HG03460 (cell line): ENCODE measurements at regions not wholly inside any gene's neighbourhood (a gene's known extent, or its start where the extent isn't known, plus 50 kb on each side); places are given as distances from the start of the nearest gene placed in this dataset.

Experiments
- ATAC-seq: cut with Tn5 transposase; IDR thresholded peaks from one replicate; pipeline ENCODE4 v1.9.1; 2021; ENCODE audit not compliant: unreplicated experiment

GRCh38 chr3:21142949-21143348, 608.1 kb downstream of the ZNF385D start:
- ATAC-seq: no peak

GRCh38 chr3:21142031-21142430, 609.0 kb downstream of the ZNF385D start:
- no peak for ATAC-seq

- ATAC-seq: no peak
Measured at GRCh38 chr3:21140785-21141184, 610.2 kb downstream of the ZNF385D start.

GRCh38 chr3:21138085-21138484, 612.9 kb downstream of the ZNF385D start:
- ATAC-seq: no peak

- no peak for ATAC-seq
Measured at GRCh38 chr3:21132896-21133295, 618.1 kb downstream of the ZNF385D start.

GRCh38 chr3:21120826-21121225, 630.2 kb downstream of the ZNF385D start:
- ATAC-seq: no peak

GRCh38 chr3:21117370-21117769, 633.6 kb downstream of the ZNF385D start:
- ATAC-seq: no peak

GRCh38 chr3:21109056-21109455, 642.0 kb downstream of the ZNF385D start:
- ATAC-seq: no peak

- no peak for ATAC-seq
Measured at GRCh38 chr3:21105784-21106183, 645.2 kb downstream of the ZNF385D start.

- ATAC-seq: no peak
Measured at GRCh38 chr3:21100656-21101359, 650.2 kb downstream of the ZNF385D start.

- no peak for ATAC-seq
Measured at GRCh38 chr3:21094686-21095085, 656.3 kb downstream of the ZNF385D start.

- ATAC-seq: no peak
Measured at GRCh38 chr3:21073561-21073960, 677.4 kb downstream of the ZNF385D start.

- no peak for ATAC-seq
Measured at GRCh38 chr3:21067031-21067813, 683.8 kb downstream of the ZNF385D start.

GRCh38 chr3:21062831-21063294, 688.1 kb downstream of the ZNF385D start:
- ATAC-seq: no peak

- ATAC-seq: no peak
Measured at GRCh38 chr3:21059404-21059803, 691.6 kb downstream of the ZNF385D start.

GRCh38 chr3:21056293-21056692, 694.7 kb downstream of the ZNF385D start:
- no peak for ATAC-seq

GRCh38 chr3:21055015-21055414, 696.0 kb downstream of the ZNF385D start:
- ATAC-seq: no peak

GRCh38 chr3:21054064-21054463, 696.9 kb downstream of the ZNF385D start:
- ATAC-seq: no peak

GRCh38 chr3:21049334-21050062, 701.5 kb downstream of the ZNF385D start:
- ATAC-seq: no peak

GRCh38 chr3:21043139-21043538, 707.9 kb downstream of the ZNF385D start:
- no peak for ATAC-seq

GRCh38 chr3:21042184-21042583, 708.8 kb downstream of the ZNF385D start:
- no peak for ATAC-seq

- ATAC-seq: no peak
Measured at GRCh38 chr3:21041621-21042020, 709.4 kb downstream of the ZNF385D start.
